HEK293 (cell line): ENCODE measurements at regions not wholly inside any gene's neighbourhood (a gene's known extent, or its start where the extent isn't known, plus 50 kb on each side); places are given as distances from the start of the nearest gene placed in this dataset.
"Not testable (repeated sequence)": the region's sequence is repeated elsewhere in the genome, so short reads cannot be mapped to it uniquely, and the experiment has no call there.

Experiments
- CTCF ChIA-PET: fragments of 350-600 bp; formaldehyde crosslinking; extraction: SDS; loops from one replicate; lab custom pipeline; 2021; ENCODE audit warnings: antibody characterized with exemption; lab: Yijun Ruan, JAX
- POLR2A ChIA-PET: fragments of 300-600 bp; formaldehyde crosslinking; extraction: SDS; loops from one replicate; lab custom pipeline; 2020; ENCODE audit warnings: antibody characterized with exemption, inconsistent platforms; lab: Yijun Ruan, JAX
- H3K27ac ChIP-seq: fragments of 200-500 bp; sonication (Bioruptor generic); 2 replicates; pipeline ENCODE4 v1.5.1; 2014; ENCODE audit warnings: low read depth, low read length, control low read depth, inconsistent platforms; ENCODE audit errors: extremely low read depth
- H3K36me3 ChIP-seq, 2 experiments: fragments of 200-500 bp in 1 of 2; sonication (Bioruptor generic) in 1 of 2; 1 replicate in 1 of 2; 2 replicates in 1 of 2; pipeline ENCODE4 v1.5.1; 2014 to 2017; ENCODE audit warnings: inconsistent platforms in 2 of 2, low read length in 2 of 2; ENCODE audit not compliant: control insufficient read depth in 2 of 2, insufficient read depth in 1 of 2
- H3K4me1 ChIP-seq: fragments of 200-500 bp; sonication (Bioruptor generic); 2 replicates; pipeline ENCODE4 v1.5.1; 2014; ENCODE audit warnings: mild to moderate bottlenecking, low read length, inconsistent platforms; ENCODE audit not compliant: control insufficient read depth, insufficient read depth
- H3K4me3 ChIP-seq: 2 replicates; pipeline ENCODE4 v1.5.1; 2011; ENCODE audit warnings: low read depth, mild to moderate bottlenecking, control low read depth, low read length, moderate library complexity
- H3K9me3 ChIP-seq: fragments of 200-500 bp; sonication (Bioruptor generic); 2 replicates; pipeline ENCODE4 v1.5.1; 2014; ENCODE audit warnings: low read depth, low read length, inconsistent platforms; ENCODE audit not compliant: control insufficient read depth, insufficient read depth
- BCL11B ChIP-seq: fragments of 450-650 bp; formaldehyde crosslinking; IDR thresholded peaks from 2 replicates; pipeline ENCODE4 v1.5.1; 2016; ENCODE audit warnings: low read depth, missing biosample characterization, missing genetic modification characterization
- GLIS2 ChIP-seq: fragments of 450-650 bp; formaldehyde crosslinking; IDR thresholded peaks from 2 replicates; pipeline ENCODE4 v1.5.1; 2016; ENCODE audit warnings: missing biosample characterization, missing genetic modification characterization
- KLF16 ChIP-seq: fragments of 450-650 bp; formaldehyde crosslinking; IDR thresholded peaks from 2 replicates; pipeline ENCODE4 v1.5.1; 2017; ENCODE audit warnings: missing biosample characterization, missing genetic modification characterization
- SETDB1 ChIP-seq: IDR thresholded peaks from one replicate; pipeline ENCODE4 v1.6.1; 2017; ENCODE audit warnings: mild to moderate bottlenecking, low read length, moderate library complexity, mixed read lengths; ENCODE audit not compliant: insufficient read length
- TRIM28 ChIP-seq: IDR thresholded peaks from 2 replicates; pipeline ENCODE4 v1.6.1; 2011; ENCODE audit warnings: low read length, control low read depth, borderline replicate concordance
- WT1 ChIP-seq: fragments of 450-650 bp; formaldehyde crosslinking; IDR thresholded peaks from 2 replicates; pipeline ENCODE4 v1.5.1; 2016; ENCODE audit warnings: missing biosample characterization, missing genetic modification characterization
- ZBTB17 ChIP-seq: fragments of 450-650 bp; formaldehyde crosslinking; IDR thresholded peaks from 2 replicates; pipeline ENCODE4 v1.5.1; 2016; ENCODE audit warnings: missing biosample characterization, missing genetic modification characterization
- ZFHX2 ChIP-seq: fragments of 450-650 bp; formaldehyde crosslinking; conservative IDR thresholded peaks from 2 replicates; pipeline ENCODE4 v1.5.1; 2016; ENCODE audit warnings: missing biosample characterization, missing genetic modification characterization
- ZFP3 ChIP-seq: fragments of 450-650 bp; formaldehyde crosslinking; IDR thresholded peaks from 2 replicates; pipeline ENCODE4 v1.5.1; 2016; ENCODE audit warnings: low read depth, missing biosample characterization, missing genetic modification characterization
- ZIC2 ChIP-seq: fragments of 450-650 bp; formaldehyde crosslinking; IDR thresholded peaks from 2 replicates; pipeline ENCODE4 v1.5.1; 2016; ENCODE audit warnings: missing biosample characterization, missing genetic modification characterization
- ZNF10 ChIP-seq: fragments of 450-650 bp; formaldehyde crosslinking; IDR thresholded peaks from 2 replicates; pipeline ENCODE4 v1.5.1; 2017; ENCODE audit warnings: missing biosample characterization, missing genetic modification characterization
- ZNF132 ChIP-seq: fragments of 450-650 bp; formaldehyde crosslinking; IDR thresholded peaks from 2 replicates; pipeline ENCODE4 v1.5.1; 2017; ENCODE audit warnings: missing biosample characterization, missing genetic modification characterization, borderline replicate concordance
- ZNF23 ChIP-seq: fragments of 450-650 bp; formaldehyde crosslinking; IDR thresholded peaks from 2 replicates; pipeline ENCODE4 v1.5.1; 2016; ENCODE audit warnings: missing biosample characterization, missing genetic modification characterization, borderline replicate concordance
- ZNF274 ChIP-seq, 2 experiments: fragments of 200-500 bp in 1 of 2; fragments of 450-650 bp in 1 of 2; sonication (Bioruptor generic) in 1 of 2; formaldehyde crosslinking in 1 of 2; IDR thresholded peaks; 2 replicates each; pipeline versions ENCODE4 v1.5.1 to v1.6.1; 2014 to 2016; ENCODE audit warnings: borderline replicate concordance in 1 of 2, inconsistent platforms in 1 of 2, low read length in 1 of 2, missing biosample characterization in 1 of 2, missing genetic modification characterization in 1 of 2
- ZNF324 ChIP-seq: fragments of 450-650 bp; formaldehyde crosslinking; IDR thresholded peaks from 2 replicates; pipeline ENCODE4 v1.5.1; 2016; ENCODE audit warnings: missing biosample characterization, missing genetic modification characterization
- ZNF473 ChIP-seq: fragments of 450-650 bp; formaldehyde crosslinking; IDR thresholded peaks from 2 replicates; pipeline ENCODE4 v1.5.1; 2017; ENCODE audit warnings: missing biosample characterization, missing genetic modification characterization
- ZNF529 ChIP-seq: fragments of 450-650 bp; formaldehyde crosslinking; IDR thresholded peaks from 2 replicates; pipeline ENCODE4 v1.5.1; 2017; ENCODE audit warnings: missing genetic modification characterization, missing biosample characterization; ENCODE audit not compliant: insufficient replicate concordance
- ZNF544 ChIP-seq: fragments of 450-650 bp; formaldehyde crosslinking; IDR thresholded peaks from 2 replicates; pipeline ENCODE4 v1.5.0; 2017; ENCODE audit warnings: missing biosample characterization, missing genetic modification characterization
- ZNF548 ChIP-seq: fragments of 450-650 bp; formaldehyde crosslinking; IDR thresholded peaks from 2 replicates; pipeline ENCODE4 v1.5.1; 2016; ENCODE audit warnings: missing biosample characterization, missing genetic modification characterization
- ZNF600 ChIP-seq: fragments of 450-650 bp; formaldehyde crosslinking; IDR thresholded peaks from 2 replicates; pipeline ENCODE4 v1.5.1; 2016; ENCODE audit warnings: missing biosample characterization, missing genetic modification characterization
- ZNF664 ChIP-seq: fragments of 450-650 bp; formaldehyde crosslinking; IDR thresholded peaks from 2 replicates; pipeline ENCODE4 v1.5.1; 2016; ENCODE audit warnings: missing biosample characterization, missing genetic modification characterization
- ZNF837 ChIP-seq: fragments of 450-650 bp; formaldehyde crosslinking; IDR thresholded peaks from 2 replicates; pipeline ENCODE4 v1.5.1; 2016; ENCODE audit warnings: missing biosample characterization, missing genetic modification characterization
- TF ChIP-seq, protein P1 (sequence below): fragments of 450-650 bp; formaldehyde crosslinking; IDR thresholded peaks from 2 replicates; pipeline ENCODE4 v1.5.1; 2016; ENCODE audit warnings: missing biosample characterization, missing genetic modification characterization
- TF ChIP-seq, protein P2 (sequence below): fragments of 450-650 bp; IDR thresholded peaks from 2 replicates; pipeline ENCODE4 v1.5.1; 2018; ENCODE audit warnings: missing biosample characterization, missing genetic modification characterization
- TF ChIP-seq, protein P3 (sequence below): fragments of 450-650 bp; formaldehyde crosslinking; IDR thresholded peaks from 2 replicates; pipeline ENCODE4 v1.5.1; 2016; ENCODE audit warnings: missing biosample characterization, missing genetic modification characterization
- TF ChIP-seq, protein P4 (sequence below): fragments of 450-650 bp; formaldehyde crosslinking; IDR thresholded peaks from 2 replicates; pipeline ENCODE4 v1.5.1; 2017; ENCODE audit warnings: missing biosample characterization, missing genetic modification characterization

DNA sequence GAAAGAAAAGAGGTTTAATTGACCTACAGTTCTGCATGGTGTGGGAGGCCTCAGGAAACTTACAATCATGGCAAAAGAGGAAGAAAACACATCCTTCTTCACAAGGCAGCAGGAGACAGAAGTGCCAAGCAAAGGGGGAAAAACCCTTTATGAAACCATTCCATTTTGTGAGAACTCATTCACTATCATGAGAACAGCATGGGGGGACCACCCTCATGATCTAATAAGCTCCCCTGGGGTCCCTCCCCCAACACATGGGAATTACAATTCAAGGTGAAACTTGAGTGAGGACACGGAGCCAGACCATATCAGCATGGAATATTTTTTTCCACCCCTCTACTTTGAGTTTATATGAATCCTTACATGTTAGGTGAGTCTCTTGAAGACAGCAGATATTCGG lies 173.7 kb downstream of the PHF2 start (continued):
- TF ChIP-seq, protein P1, sequence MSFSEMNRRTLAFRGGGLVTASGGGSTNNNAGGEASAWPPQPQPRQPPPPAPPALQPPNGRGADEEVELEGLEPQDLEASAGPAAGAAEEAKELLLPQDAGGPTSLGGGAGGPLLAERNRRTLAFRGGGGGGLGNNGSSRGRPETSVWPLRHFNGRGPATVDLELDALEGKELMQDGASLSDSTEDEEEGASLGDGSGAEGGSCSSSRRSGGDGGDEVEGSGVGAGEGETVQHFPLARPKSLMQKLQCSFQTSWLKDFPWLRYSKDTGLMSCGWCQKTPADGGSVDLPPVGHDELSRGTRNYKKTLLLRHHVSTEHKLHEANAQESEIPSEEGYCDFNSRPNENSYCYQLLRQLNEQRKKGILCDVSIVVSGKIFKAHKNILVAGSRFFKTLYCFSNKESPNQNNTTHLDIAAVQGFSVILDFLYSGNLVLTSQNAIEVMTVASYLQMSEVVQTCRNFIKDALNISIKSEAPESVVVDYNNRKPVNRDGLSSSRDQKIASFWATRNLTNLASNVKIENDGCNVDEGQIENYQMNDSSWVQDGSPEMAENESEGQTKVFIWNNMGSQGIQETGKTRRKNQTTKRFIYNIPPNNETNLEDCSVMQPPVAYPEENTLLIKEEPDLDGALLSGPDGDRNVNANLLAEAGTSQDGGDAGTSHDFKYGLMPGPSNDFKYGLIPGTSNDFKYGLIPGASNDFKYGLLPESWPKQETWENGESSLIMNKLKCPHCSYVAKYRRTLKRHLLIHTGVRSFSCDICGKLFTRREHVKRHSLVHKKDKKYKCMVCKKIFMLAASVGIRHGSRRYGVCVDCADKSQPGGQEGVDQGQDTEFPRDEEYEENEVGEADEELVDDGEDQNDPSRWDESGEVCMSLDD (tag by site-specific recombination) = no peak
- no peak for TF ChIP-seq BCL11B
- TF ChIP-seq, protein P2, sequence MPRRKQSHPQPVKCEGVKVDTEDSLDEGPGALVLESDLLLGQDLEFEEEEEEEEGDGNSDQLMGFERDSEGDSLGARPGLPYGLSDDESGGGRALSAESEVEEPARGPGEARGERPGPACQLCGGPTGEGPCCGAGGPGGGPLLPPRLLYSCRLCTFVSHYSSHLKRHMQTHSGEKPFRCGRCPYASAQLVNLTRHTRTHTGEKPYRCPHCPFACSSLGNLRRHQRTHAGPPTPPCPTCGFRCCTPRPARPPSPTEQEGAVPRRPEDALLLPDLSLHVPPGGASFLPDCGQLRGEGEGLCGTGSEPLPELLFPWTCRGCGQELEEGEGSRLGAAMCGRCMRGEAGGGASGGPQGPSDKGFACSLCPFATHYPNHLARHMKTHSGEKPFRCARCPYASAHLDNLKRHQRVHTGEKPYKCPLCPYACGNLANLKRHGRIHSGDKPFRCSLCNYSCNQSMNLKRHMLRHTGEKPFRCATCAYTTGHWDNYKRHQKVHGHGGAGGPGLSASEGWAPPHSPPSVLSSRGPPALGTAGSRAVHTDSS (tag by site-specific recombination) = no peak
- no peak for TF ChIP-seq ZFHX2 (tag by site-specific recombination)

DNA sequence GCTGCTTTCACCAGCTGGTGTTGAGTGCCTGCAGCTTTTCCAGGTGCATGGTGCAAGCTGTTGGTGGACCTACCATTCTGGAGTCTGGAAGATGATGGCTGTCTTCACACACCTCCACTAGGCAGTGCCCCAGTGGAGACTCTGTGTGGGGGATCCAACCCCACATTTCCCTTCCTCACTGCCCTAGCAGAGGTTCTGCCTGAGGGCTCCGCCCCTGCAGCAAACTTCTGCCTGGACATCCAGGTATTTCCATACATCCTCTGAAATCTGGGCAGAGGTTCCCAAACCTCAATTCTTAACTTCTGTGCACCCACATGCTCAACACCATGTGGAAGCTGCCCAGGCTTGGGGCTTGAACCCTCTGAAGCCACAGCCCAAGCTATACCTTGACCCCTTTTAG lies 172.4 kb downstream of the PHF2 start:
- H3K27ac ChIP-seq, H3K4me3 ChIP-seq, H3K36me3 ChIP-seq, POLR2A ChIA-PET, H3K4me1 ChIP-seq, CTCF ChIA-PET, H3K9me3 ChIP-seq: not testable (repeated sequence)
- TF ChIP-seq SETDB1 = peak; percentile 85

DNA sequence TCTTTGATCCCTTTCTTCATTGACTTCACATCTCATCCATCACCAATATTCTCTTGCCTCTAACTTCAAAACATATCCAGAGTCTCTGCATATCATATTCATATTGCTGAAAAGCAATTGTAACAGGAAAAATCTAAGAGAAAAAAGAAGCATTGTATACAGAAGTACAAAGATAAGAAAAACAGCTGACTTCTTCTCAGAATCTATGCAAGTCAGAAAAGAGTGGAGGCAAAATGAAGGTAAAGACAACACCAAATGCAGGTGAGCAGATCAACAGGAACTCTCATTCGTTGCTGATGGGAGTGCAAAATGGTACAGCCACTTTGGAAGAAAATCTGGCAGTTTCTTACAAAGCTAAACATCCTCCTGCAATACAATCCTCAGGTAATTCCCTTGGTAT lies 155.6 kb downstream of the PHF2 start:
- Histone ChIP-seq H3K9me3 (no peaks in the 10 kb centered on the region), H3K4me1 (no peaks in the 10 kb centered on the region), H3K36me3 (no peaks in the 10 kb centered on the region), H3K27ac (no peak overlapping the region), H3K4me3 (no peak overlapping the region)
- TF ChIP-seq ZNF529 (tag by site-specific recombination) (no peak), ZNF23 (tag by site-specific recombination) (no peak), ZNF274 (IDR thresholded peaks at IDR 0.05; ENCODE audit: low read length) (no peak), ZNF274 (tag by site-specific recombination; IDR thresholded peaks at IDR 0.05; ENCODE audit: borderline replicate concordance) (no peak), ZNF132 (no peak), ZFP3 (tag by site-specific recombination) (no peak), ZNF544 (no peak), ZIC2 (no peak), ZBTB17 (tag by site-specific recombination) (no peak)
- ChIA-PET POLR2A (no interaction called here), CTCF (interaction anchor here (0.9 kb wide), 1 partner anchor 96 kb away, joined by 4 read pairs; no protein-coding TSS in a partner anchor)

DNA sequence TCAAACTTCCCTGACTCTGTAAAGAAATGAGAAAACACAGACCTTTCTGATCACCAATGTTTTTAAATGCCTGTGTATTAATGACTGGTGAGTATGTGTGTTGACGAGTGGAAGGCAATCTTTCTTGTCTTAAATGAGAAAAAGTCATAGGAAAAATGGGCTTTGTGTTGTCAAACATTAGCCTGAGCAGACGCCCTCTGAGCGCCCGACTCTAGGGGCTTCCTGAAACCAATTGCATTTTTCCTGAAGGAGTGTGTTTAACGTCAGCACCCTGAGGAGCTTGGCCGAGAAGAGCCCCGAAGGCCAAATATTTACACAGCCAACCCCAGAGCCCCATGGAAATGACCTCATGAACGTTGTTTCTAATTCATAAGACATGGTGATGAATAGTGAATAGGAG lies 154.3 kb downstream of the PHF2 start:
- ChIA-PET CTCF (no interaction called here), POLR2A (no interaction called here)
- H3K27ac ChIP-seq = no peak overlapping the region
- H3K36me3 ChIP-seq = no peaks in the 10 kb centered on the region
- H3K4me3 ChIP-seq = no peak overlapping the region
- H3K4me1 ChIP-seq = no peaks in the 10 kb centered on the region
- no peaks in the 10 kb centered on the region for H3K9me3 ChIP-seq
- TF ChIP-seq ZNF664 (tag by site-specific recombination) = no peak
- TF ChIP-seq, protein P3, sequence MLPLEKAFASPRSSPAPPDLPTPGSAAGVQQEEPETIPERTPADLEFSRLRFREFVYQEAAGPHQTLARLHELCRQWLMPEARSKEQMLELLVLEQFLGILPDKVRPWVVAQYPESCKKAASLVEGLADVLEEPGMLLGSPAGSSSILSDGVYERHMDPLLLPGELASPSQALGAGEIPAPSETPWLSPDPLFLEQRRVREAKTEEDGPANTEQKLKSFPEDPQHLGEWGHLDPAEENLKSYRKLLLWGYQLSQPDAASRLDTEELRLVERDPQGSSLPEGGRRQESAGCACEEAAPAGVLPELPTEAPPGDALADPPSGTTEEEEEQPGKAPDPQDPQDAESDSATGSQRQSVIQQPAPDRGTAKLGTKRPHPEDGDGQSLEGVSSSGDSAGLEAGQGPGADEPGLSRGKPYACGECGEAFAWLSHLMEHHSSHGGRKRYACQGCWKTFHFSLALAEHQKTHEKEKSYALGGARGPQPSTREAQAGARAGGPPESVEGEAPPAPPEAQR (tag by site-specific recombination) = no peak
- no peak for TF ChIP-seq TRIM28
- TF ChIP-seq ZNF600 (tag by site-specific recombination) = no peak
- no peak for TF ChIP-seq ZNF473 (tag by site-specific recombination)
- TF ChIP-seq ZNF837 (tag by site-specific recombination) = no peak
- no peak for TF ChIP-seq ZNF548 (tag by site-specific recombination)
- TF ChIP-seq GLIS2 (tag by site-specific recombination) = no peak
- TF ChIP-seq KLF16 (tag by site-specific recombination) = no peak
- TF ChIP-seq ZNF10 = no peak
- no peak for TF ChIP-seq ZNF324
- TF ChIP-seq WT1 (tag by site-specific recombination) = no peak
- TF ChIP-seq, protein P4, sequence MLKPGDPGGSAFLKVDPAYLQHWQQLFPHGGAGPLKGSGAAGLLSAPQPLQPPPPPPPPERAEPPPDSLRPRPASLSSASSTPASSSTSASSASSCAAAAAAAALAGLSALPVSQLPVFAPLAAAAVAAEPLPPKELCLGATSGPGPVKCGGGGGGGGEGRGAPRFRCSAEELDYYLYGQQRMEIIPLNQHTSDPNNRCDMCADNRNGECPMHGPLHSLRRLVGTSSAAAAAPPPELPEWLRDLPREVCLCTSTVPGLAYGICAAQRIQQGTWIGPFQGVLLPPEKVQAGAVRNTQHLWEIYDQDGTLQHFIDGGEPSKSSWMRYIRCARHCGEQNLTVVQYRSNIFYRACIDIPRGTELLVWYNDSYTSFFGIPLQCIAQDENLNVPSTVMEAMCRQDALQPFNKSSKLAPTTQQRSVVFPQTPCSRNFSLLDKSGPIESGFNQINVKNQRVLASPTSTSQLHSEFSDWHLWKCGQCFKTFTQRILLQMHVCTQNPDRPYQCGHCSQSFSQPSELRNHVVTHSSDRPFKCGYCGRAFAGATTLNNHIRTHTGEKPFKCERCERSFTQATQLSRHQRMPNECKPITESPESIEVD (tag by site-specific recombination) = no peak
